ENCODE measurements at regions not wholly inside any gene's neighbourhood (a gene's known extent, or its start where the extent isn't known, plus 50 kb on each side); places are given as distances from the start of the nearest gene placed in this dataset.

DNA sequence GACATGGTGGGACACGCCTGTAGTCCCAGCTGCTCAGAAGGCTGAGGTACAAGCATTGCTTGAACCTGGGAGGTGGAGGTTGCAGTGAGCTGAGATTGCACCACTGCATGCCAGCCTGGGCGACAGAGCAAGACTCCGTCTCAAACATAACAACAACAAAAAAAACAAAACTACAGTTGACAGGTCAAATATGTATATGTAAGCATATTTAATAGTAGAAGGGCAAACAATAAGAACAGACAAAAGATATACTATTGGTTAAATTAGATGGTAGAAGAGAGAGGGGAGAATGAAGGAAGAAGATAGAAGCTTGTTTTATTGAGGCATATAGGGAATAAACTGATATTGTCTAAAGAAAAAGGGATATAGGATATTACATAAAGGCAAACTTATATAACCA, 247.1 kb downstream of the KLF13 start:
- H3K4me2 ChIP-seq (ENCODE audit: low read length), result no peak overlapping the region
- H3K9ac ChIP-seq (ENCODE audit: low read depth, low read length), result no peak overlapping the region
- no peaks in the 10 kb centered on the region for H3K9me3 ChIP-seq (replicated peaks; ENCODE audit: low read length)
- no peak overlapping the region for H3K4me3 ChIP-seq (ENCODE audit: low read length)
- H3K27me3 ChIP-seq (ENCODE audit: control insufficient read depth, insufficient read depth, low read length), result no peaks in the 10 kb centered on the region
- no peaks in the 10 kb centered on the region for H3K36me3 ChIP-seq (ENCODE audit: insufficient read depth, low read length)
- no peaks in the 10 kb centered on the region for H3K4me1 ChIP-seq (ENCODE audit: control insufficient read depth, insufficient read depth, low read length)

DNA sequence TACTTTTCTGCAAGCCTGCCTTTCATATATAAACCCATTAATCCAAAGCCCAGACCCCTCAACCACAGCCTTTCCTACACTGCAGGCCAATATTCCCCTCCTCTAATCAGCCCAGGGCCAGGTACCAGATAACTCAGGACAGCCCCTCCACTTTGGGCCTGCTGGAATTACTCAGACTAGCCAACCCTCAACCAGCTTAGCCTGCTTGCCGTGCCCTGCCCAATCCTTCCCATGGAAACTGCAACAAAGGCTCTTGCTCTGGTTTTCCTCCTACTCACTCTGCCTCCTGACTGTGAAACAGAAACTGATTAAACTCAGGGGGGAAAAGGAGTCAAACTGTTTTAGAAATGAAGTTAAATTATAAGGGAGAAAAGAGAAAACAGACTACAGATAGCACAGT, 248.1 kb downstream of the KLF13 start:
- Histone ChIP-seq H3K4me2 (ENCODE audit: low read length) (no peak overlapping the region), H3K9me3 (replicated peaks; ENCODE audit: low read length) (no peaks in the 10 kb centered on the region)

DNA sequence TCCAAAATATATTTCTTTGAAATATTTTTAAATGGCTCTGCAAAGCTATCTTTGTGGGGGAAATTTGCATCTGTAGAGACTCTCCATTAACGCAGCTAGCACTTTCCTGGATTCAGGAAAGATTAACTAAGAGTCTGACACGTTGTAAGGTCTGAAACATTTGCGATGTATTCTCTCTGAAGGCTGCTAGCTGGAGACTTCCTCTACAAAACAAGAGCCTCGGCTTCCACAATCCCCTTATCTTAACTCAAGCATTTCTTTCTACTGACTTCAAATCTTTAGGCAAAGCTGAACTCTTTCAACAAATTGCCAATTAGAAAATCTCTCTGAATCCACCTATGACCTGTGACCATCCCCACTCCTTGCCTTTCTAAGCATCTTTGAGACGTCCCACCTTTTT, 250.5 kb downstream of the KLF13 start:
- Histone ChIP-seq H3K36me3 (ENCODE audit: insufficient read depth, low read length) (no peaks in the 10 kb centered on the region), H3K27me3 (ENCODE audit: control insufficient read depth, insufficient read depth, low read length) (no peaks in the 10 kb centered on the region), H3K9me3 (replicated peaks; ENCODE audit: low read length) (no peaks in the 10 kb centered on the region), H3K4me3 (ENCODE audit: low read length) (no peak overlapping the region), H3K9ac (ENCODE audit: low read depth, low read length) (no peak overlapping the region), H3K4me1 (ENCODE audit: control insufficient read depth, insufficient read depth, low read length) (no peaks in the 10 kb centered on the region), H3K4me2 (ENCODE audit: low read length) (no peak overlapping the region)

More for the DNA sequence above, 248.1 kb downstream of the KLF13 start:
- Histone ChIP-seq H3K36me3 (ENCODE audit: insufficient read depth, low read length) (no peaks in the 10 kb centered on the region), H3K4me3 (ENCODE audit: low read length) (no peak overlapping the region), H3K9ac (ENCODE audit: low read depth, low read length) (no peak overlapping the region), H3K27me3 (ENCODE audit: control insufficient read depth, insufficient read depth, low read length) (no peaks in the 10 kb centered on the region), H3K4me1 (ENCODE audit: control insufficient read depth, insufficient read depth, low read length) (no peaks in the 10 kb centered on the region)

DNA sequence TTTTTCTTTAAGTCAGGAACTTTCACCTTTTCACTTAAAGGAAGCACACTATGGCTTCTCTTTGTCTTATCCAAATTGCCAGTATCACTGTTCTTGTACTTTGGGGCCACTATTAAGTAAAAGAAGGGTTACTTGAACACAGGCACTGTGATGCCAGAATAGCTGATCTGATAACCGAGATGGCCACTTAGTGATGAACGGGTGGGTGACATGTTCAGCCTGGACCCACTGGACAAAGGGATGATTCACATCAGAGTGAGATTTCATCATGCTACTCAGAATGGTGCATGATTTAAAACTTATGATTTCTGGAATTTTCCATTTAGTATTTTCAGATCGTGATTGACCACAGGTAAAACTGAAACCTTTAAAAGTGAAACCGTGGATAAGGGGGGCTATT, 252.6 kb downstream of the KLF13 start:
- Histone ChIP-seq H3K36me3 (ENCODE audit: insufficient read depth, low read length) (no peaks in the 10 kb centered on the region), H3K4me3 (ENCODE audit: low read length) (no peak overlapping the region), H3K9ac (ENCODE audit: low read depth, low read length) (no peak overlapping the region), H3K4me2 (ENCODE audit: low read length) (no peak overlapping the region), H3K9me3 (replicated peaks; ENCODE audit: low read length) (no peaks in the 10 kb centered on the region), H3K4me1 (ENCODE audit: control insufficient read depth, insufficient read depth, low read length) (no peaks in the 10 kb centered on the region), H3K27me3 (ENCODE audit: control insufficient read depth, insufficient read depth, low read length) (no peaks in the 10 kb centered on the region)

DNA sequence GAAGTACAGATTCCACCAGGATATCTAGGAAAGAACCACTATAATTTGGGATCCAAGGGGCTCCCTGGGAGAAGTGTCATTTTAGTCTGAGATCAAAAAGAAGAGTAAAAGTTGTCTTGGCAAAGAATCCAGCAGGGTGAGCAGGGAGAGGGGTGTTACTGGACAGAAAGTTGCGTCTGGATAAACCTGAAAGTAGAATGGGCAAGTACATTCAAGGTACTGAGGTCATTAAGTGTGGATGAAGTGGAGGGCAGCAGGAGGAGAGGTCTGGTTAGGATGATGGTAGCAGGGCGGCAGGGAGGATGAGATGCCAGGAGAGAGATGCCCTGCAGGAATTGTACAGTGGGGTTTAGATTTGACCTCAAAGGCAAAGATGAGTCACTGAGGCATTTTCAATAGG, 253.3 kb downstream of the KLF13 start:
- no peaks in the 10 kb centered on the region for H3K27me3 ChIP-seq (ENCODE audit: control insufficient read depth, insufficient read depth, low read length)
- no peaks in the 10 kb centered on the region for H3K9me3 ChIP-seq (replicated peaks; ENCODE audit: low read length)

DNA sequence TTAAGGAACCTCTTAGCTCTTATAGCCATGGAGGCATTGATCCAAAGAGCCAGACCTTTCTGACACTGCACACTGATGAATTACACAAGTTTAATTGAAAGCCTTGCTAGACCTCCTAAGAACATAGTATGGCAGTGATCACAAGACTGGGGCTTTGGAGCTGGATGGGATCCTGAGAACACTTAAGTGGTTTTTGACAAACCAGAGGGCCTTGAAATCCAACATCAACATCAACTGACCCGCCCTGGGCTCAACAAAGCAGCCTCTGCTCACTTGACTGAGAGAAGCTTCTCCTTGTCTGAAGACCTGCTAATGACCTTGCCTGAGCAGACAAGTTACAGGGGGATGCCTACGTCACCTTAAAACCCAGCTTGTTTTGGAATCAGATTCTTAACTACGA, 257.6 kb downstream of the KLF13 start:
- Histone ChIP-seq H3K4me3 (ENCODE audit: low read length) (no peak overlapping the region), H3K9ac (ENCODE audit: low read depth, low read length) (no peak overlapping the region), H3K27me3 (ENCODE audit: control insufficient read depth, insufficient read depth, low read length) (peaks cover 4% of the 10 kb centered on the region), H3K9me3 (replicated peaks; ENCODE audit: low read length) (no peaks in the 10 kb centered on the region), H3K4me1 (ENCODE audit: control insufficient read depth, insufficient read depth, low read length) (no peaks in the 10 kb centered on the region), H3K4me2 (ENCODE audit: low read length) (no peak overlapping the region), H3K36me3 (ENCODE audit: insufficient read depth, low read length) (no peaks in the 10 kb centered on the region)

More for the DNA sequence above, 253.3 kb downstream of the KLF13 start:
- Histone ChIP-seq H3K4me3 (ENCODE audit: low read length) (no peak overlapping the region), H3K4me1 (ENCODE audit: control insufficient read depth, insufficient read depth, low read length) (no peaks in the 10 kb centered on the region), H3K36me3 (ENCODE audit: insufficient read depth, low read length) (no peaks in the 10 kb centered on the region), H3K9ac (ENCODE audit: low read depth, low read length) (no peak overlapping the region), H3K4me2 (ENCODE audit: low read length) (no peak overlapping the region)

DNA sequence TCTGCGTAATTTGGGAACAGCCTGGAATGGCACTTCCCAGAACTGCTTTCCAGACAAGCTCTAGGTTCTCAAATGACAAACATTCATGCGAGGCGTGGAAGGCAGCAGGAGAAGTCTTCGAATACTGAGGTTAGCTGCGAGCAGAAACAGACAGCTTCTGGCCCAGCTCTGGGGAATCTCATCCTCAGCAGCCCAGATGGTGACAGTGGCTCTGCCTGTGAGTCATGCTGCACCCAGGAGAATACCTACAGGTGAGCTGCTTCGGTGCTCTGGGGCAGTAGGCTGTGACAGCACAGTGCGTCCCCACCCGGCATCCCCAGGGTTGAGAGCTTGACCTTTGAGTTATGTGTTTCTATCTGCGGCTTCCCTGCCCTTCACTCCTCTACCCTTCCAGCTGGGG, 258.6 kb downstream of the KLF13 start:
- no peaks in the 10 kb centered on the region for H3K9me3 ChIP-seq (replicated peaks; ENCODE audit: low read length)
- H3K27me3 ChIP-seq (ENCODE audit: control insufficient read depth, insufficient read depth, low read length), result peaks cover 4% of the 10 kb centered on the region
- no peak overlapping the region for H3K4me3 ChIP-seq (ENCODE audit: low read length)
- no peaks in the 10 kb centered on the region for H3K36me3 ChIP-seq (ENCODE audit: insufficient read depth, low read length)
- H3K4me2 ChIP-seq (ENCODE audit: low read length), result no peak overlapping the region
- H3K4me1 ChIP-seq (ENCODE audit: control insufficient read depth, insufficient read depth, low read length), result no peaks in the 10 kb centered on the region
- no peak overlapping the region for H3K9ac ChIP-seq (ENCODE audit: low read depth, low read length)

DNA sequence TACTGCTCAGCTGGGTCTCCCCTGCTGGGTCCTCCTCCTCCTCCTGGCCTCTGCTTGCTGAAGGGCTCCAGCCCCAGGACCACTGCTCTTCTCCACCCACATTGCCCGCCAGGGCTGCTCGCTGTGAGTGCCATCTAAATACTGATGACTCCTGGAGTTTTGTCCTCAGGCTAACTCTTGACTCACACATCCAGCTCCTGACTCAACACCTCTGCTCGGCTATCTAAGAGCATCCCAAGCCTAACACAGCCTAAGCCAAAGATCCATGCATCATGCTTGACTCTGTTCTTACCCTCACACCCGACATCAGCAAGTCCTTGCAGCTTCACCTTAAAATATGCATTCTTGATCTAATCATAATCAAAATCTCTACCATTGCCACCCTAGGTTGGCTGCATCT, 260.2 kb downstream of the KLF13 start:
- H3K9ac ChIP-seq (ENCODE audit: low read depth, low read length), result no peak overlapping the region
- H3K4me2 ChIP-seq (ENCODE audit: low read length), result no peak overlapping the region
- peaks cover 4% of the 10 kb centered on the region for H3K27me3 ChIP-seq (ENCODE audit: control insufficient read depth, insufficient read depth, low read length)
- H3K4me1 ChIP-seq (ENCODE audit: control insufficient read depth, insufficient read depth, low read length), result no peaks in the 10 kb centered on the region
- H3K4me3 ChIP-seq (ENCODE audit: low read length), result no peak overlapping the region
- no peaks in the 10 kb centered on the region for H3K36me3 ChIP-seq (ENCODE audit: insufficient read depth, low read length)
- H3K9me3 ChIP-seq (replicated peaks; ENCODE audit: low read length), result no peaks in the 10 kb centered on the region

DNA sequence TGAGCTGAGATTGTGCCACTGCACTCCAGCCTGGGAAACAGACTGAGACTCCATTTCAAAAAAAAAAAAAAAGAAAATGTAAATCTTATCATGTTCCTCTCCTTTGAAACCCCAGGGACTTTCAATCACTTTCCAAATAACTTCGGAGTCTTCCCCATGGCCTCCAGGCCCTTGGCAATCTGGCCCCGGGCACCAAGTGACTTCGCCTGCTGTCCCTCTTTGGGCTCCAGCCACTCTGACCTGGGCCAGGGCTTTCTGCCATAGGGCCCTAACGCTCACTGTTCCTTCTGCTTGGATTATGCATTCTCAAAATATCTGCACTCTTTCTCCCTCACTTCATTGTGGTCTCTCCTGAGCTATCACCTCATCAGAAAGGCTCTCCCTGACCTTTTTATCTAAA, 260.9 kb downstream of the KLF13 start:
- Histone ChIP-seq H3K4me2 (ENCODE audit: low read length) (no peak overlapping the region), H3K4me1 (ENCODE audit: control insufficient read depth, insufficient read depth, low read length) (no peaks in the 10 kb centered on the region), H3K36me3 (ENCODE audit: insufficient read depth, low read length) (no peaks in the 10 kb centered on the region), H3K4me3 (ENCODE audit: low read length) (no peak overlapping the region), H3K27me3 (ENCODE audit: control insufficient read depth, insufficient read depth, low read length) (peaks cover 4% of the 10 kb centered on the region), H3K9ac (ENCODE audit: low read depth, low read length) (no peak overlapping the region), H3K9me3 (replicated peaks; ENCODE audit: low read length) (no peaks in the 10 kb centered on the region)

DNA sequence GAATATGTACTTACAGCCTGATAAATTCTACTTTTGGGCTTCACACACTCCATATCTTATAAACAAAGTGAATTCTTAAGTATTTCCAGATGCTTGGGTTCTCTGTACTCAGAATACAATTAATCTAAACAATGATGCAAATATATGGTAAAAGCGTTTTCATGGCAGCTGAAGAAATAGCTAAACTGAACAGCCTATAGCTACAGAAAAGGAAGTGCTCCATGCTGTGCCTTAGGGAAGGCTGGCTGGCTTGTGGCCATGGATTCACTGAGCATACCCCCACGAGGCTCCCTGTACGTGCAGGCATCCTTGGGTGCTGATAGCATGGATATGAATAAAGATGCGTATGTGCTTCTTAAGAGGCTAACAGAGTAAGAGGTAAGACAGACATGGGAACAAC, 264.0 kb downstream of the KLF13 start:
- Histone ChIP-seq H3K4me1 (ENCODE audit: control insufficient read depth, insufficient read depth, low read length) (no peaks in the 10 kb centered on the region), H3K27me3 (ENCODE audit: control insufficient read depth, insufficient read depth, low read length) (peaks cover 4% of the 10 kb centered on the region), H3K9me3 (replicated peaks; ENCODE audit: low read length) (no peaks in the 10 kb centered on the region), H3K36me3 (ENCODE audit: insufficient read depth, low read length) (no peaks in the 10 kb centered on the region), H3K4me3 (ENCODE audit: low read length) (no peak overlapping the region), H3K9ac (ENCODE audit: low read depth, low read length) (no peak overlapping the region), H3K4me2 (ENCODE audit: low read length) (no peak overlapping the region)

DNA sequence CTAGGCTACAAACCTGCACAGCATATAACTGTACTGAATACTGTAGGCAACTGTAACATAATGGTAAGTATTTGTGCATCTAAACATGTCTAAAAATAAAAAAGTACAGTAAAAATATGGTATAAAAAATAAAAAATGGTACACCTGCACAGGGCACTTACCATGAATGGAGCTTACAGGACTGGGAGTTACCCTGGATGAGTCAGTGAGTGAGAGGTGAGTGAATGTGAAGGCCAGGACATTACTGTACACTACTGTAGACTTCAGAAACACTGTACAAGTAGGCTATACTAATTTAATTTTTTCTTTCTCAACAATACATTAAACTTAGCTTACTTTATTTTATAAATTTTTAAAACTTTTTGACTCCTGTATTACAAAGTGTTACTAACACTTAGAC, 265.3 kb downstream of the KLF13 start:
- H3K9me3 ChIP-seq (replicated peaks; ENCODE audit: low read length), result no peaks in the 10 kb centered on the region
- H3K4me1 ChIP-seq (ENCODE audit: control insufficient read depth, insufficient read depth, low read length), result no peaks in the 10 kb centered on the region
- no peak overlapping the region for H3K4me3 ChIP-seq (ENCODE audit: low read length)
- no peak overlapping the region for H3K9ac ChIP-seq (ENCODE audit: low read depth, low read length)
- H3K36me3 ChIP-seq (ENCODE audit: insufficient read depth, low read length), result no peaks in the 10 kb centered on the region
- H3K4me2 ChIP-seq (ENCODE audit: low read length), result no peak overlapping the region
- H3K27me3 ChIP-seq (ENCODE audit: control insufficient read depth, insufficient read depth, low read length), result no peaks in the 10 kb centered on the region

DNA sequence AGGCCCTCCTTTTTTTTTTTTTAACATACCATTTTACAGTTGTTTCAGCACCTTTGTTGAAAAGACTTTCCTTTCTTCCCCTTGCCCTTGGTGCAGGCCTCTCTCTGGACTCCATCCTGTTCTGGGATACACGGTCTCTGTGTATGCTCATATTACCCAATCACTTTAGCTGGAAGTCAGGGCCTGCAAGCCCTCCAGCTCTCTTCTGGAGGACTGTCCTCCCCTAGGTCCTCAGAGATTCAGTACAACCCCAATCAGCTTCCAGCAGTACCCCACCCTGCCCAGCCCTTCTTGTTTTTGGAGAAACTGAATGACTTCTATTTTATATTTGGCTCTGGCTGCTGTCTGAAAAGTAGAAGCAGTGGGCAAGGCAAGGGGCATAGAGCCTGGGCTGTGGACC, 270.8 kb downstream of the KLF13 start:
- Histone ChIP-seq H3K9ac (ENCODE audit: low read depth, low read length) (no peak overlapping the region), H3K4me3 (ENCODE audit: low read length) (no peak overlapping the region), H3K27me3 (ENCODE audit: control insufficient read depth, insufficient read depth, low read length) (no peaks in the 10 kb centered on the region), H3K4me2 (ENCODE audit: low read length) (no peak overlapping the region), H3K9me3 (replicated peaks; ENCODE audit: low read length) (no peaks in the 10 kb centered on the region), H3K4me1 (ENCODE audit: control insufficient read depth, insufficient read depth, low read length) (no peaks in the 10 kb centered on the region), H3K36me3 (ENCODE audit: insufficient read depth, low read length) (no peaks in the 10 kb centered on the region)

All from skeletal muscle satellite cell (primary cell).